ENCODE measurements at regions not wholly inside any gene's neighbourhood (a gene's known extent, or its start where the extent isn't known, plus 50 kb on each side); places are given as distances from the start of the nearest gene placed in this dataset.
"Not testable (repeated sequence)": the region's sequence is repeated elsewhere in the genome, so short reads cannot be mapped to it uniquely, and the experiment has no call there.

GRCh38 chr3:87101861-87102625 lies 111.1 kb upstream of the VGLL3 start:
- DNase-seq: no peak

GRCh38 chr3:87097733-87098132 lies 106.8 kb upstream of the VGLL3 start:
- not testable (repeated sequence) for DNase-seq

GRCh38 chr3:87090631-87091030 lies 99.7 kb upstream of the VGLL3 start:
- DNase-seq: no peak

- no peak for DNase-seq
These were observed 98.3 kb upstream of the VGLL3 start for GRCh38 chr3:87088993-87089841.

- no peak for DNase-seq
These were observed 97.6 kb upstream of the VGLL3 start for GRCh38 chr3:87088430-87088992.

- no peak for DNase-seq
These were observed 93.9 kb upstream of the VGLL3 start for GRCh38 chr3:87084868-87085267.

GRCh38 chr3:87082796-87083440 lies 92.0 kb upstream of the VGLL3 start:
- DNase-seq: no peak

- DNase-seq: no peak
These were observed 86.4 kb upstream of the VGLL3 start for GRCh38 chr3:87077355-87077754.

- DNase-seq: no peak
These were observed 86.0 kb upstream of the VGLL3 start for GRCh38 chr3:87076946-87077345.

GRCh38 chr3:87073496-87074145 lies 82.7 kb upstream of the VGLL3 start:
- DNase-seq: no peak

GRCh38 chr3:87072446-87072845 lies 81.5 kb upstream of the VGLL3 start:
- no peak for DNase-seq

- no peak for DNase-seq
These were observed 79.0 kb upstream of the VGLL3 start for GRCh38 chr3:87069971-87070370.

GRCh38 chr3:87069021-87069420 lies 78.1 kb upstream of the VGLL3 start:
- no peak for DNase-seq

GRCh38 chr3:87062685-87063084 lies 71.7 kb upstream of the VGLL3 start:
- DNase-seq: no peak

- no peak for DNase-seq
These were observed 66.5 kb upstream of the VGLL3 start for GRCh38 chr3:87057474-87057873.

- DNase-seq: no peak
These were observed 62.6 kb upstream of the VGLL3 start for GRCh38 chr3:87053553-87053952.

- peak; percentile 5 for DNase-seq
These were observed 61.7 kb upstream of the VGLL3 start for GRCh38 chr3:87052499-87053260.

GRCh38 chr3:87047852-87048251 lies 56.9 kb upstream of the VGLL3 start:
- no peak for DNase-seq

GRCh38 chr3:87046241-87046640 lies 55.3 kb upstream of the VGLL3 start:
- DNase-seq: no peak

GRCh38 chr3:87045473-87045872 lies 54.5 kb upstream of the VGLL3 start:
- no peak for DNase-seq

GRCh38 chr3:87044846-87045245 lies 53.9 kb upstream of the VGLL3 start:
- DNase-seq: no peak

GRCh38 chr3:87044409-87044808 lies 53.5 kb upstream of the VGLL3 start:
- DNase-seq: no peak

All from activated gamma-delta T cell (primary cell).